ENCODE measurements at regions not wholly inside any gene's neighbourhood (a gene's known extent, or its start where the extent isn't known, plus 50 kb on each side); places are given as distances from the start of the nearest gene placed in this dataset.

DNA sequence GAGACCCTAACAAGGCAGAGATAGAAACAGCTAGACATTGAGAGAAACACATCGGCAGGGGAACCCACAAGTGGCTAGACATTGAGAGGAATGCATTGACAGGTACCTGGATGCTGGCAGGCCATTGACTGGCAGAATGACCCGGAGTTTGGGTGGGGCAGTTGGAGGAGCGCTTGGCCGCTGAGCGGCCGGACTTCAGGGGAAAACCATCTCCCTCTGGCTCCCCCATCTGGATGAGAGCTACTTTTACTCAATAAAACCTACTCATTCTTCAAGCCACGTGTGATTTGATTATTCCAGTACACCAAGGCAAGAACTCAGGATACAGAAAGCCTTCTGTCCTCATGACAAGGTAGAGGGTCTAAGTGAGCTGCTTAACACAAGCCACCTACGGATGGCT, 473.4 kb downstream of the SLITRK5 start:
- no peak for DNase-seq (ENCODE audit: low read depth)
- no peak overlapping the region for H3K4me3 ChIP-seq (ENCODE audit: low read depth, low read length)
- TF ChIP-seq, protein P1, sequence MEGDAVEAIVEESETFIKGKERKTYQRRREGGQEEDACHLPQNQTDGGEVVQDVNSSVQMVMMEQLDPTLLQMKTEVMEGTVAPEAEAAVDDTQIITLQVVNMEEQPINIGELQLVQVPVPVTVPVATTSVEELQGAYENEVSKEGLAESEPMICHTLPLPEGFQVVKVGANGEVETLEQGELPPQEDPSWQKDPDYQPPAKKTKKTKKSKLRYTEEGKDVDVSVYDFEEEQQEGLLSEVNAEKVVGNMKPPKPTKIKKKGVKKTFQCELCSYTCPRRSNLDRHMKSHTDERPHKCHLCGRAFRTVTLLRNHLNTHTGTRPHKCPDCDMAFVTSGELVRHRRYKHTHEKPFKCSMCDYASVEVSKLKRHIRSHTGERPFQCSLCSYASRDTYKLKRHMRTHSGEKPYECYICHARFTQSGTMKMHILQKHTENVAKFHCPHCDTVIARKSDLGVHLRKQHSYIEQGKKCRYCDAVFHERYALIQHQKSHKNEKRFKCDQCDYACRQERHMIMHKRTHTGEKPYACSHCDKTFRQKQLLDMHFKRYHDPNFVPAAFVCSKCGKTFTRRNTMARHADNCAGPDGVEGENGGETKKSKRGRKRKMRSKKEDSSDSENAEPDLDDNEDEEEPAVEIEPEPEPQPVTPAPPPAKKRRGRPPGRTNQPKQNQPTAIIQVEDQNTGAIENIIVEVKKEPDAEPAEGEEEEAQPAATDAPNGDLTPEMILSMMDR (IDR thresholded peaks at IDR 0.05; ENCODE audit: insufficient read depth, low read length): no peak

DNA sequence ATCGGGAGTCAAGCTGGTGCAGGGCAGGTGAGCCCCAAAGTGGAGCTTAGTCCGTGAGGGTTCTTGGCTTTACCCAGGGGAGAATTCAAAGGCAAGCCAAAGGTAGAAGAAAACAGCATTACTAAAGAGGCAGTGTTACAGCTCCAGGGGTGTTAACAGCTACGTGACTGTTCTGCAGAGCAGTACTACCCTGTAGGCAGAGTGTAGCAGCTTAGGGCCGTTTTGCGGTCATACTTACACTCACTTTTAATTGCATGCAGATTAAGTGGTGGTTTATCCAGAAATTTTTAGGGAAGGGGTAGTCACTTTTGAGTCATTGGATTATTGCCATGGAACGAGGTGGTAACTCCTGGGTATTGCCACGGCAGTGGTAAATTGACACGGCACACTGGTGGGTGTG, 482.2 kb downstream of the SLITRK5 start:
- TF ChIP-seq, protein P1 (IDR thresholded peaks at IDR 0.05; ENCODE audit: insufficient read depth, low read length): no peak
- no peak for DNase-seq (ENCODE audit: low read depth)
- no peak overlapping the region for H3K4me3 ChIP-seq (ENCODE audit: low read depth, low read length)

DNA sequence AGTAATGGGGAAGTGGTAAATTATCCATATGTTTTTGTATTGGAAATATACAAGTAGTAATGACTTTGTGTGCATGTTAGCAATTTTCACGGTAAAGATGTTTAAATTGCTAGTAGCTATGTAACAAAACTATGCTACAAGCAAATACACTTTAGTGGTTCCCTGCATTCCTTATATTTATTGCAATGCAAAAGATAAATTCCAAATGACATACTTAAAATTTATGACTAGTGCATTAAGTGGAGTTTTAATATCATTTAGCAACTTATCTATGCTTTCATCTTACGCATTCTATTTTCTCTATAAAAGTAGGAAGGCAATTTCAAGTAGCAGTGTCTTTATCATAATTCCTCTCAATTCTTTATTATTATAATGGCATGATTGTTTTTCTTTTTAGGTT, 482.8 kb downstream of the SLITRK5 start:
- no peak overlapping the region for H3K4me3 ChIP-seq (ENCODE audit: low read depth, low read length)
- TF ChIP-seq, protein P1 (IDR thresholded peaks at IDR 0.05; ENCODE audit: insufficient read depth, low read length): no peak
- no peak for DNase-seq (ENCODE audit: low read depth)

DNA sequence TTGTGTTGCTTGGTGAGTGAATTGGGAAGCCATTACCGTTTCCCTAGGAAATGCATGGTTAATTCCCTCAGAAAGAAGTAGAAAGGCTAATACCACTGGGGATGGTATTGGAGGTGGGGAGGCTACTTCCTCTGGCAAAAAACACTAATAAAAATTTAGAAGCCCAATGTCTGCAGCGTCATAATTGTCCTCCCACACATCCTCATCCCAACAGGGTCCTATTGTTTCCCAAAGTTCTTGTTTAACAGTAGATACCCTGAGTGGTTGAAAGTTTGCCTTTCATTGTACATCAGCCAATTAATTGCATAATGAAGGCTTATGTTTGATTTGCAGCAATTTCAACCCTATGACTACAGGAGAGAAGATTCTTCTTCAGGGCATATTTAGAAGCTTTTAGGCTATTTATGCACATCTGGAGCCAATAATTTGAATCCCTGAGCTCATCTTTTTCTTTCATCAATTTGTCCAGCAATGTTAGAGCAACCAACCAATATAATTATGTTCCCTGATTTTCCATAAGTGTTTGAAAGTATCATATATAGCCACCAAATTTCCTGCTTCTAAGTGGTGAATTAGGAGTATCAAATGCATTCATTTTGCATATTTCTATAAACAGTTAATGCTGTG, 491.0 kb downstream of the SLITRK5 start:
- TF ChIP-seq, protein P1 (IDR thresholded peaks at IDR 0.05; ENCODE audit: insufficient read depth, low read length): no peak
- H3K4me3 ChIP-seq (ENCODE audit: low read depth, low read length): no peak overlapping the region
- DNase-seq (ENCODE audit: low read depth): no peak

DNA sequence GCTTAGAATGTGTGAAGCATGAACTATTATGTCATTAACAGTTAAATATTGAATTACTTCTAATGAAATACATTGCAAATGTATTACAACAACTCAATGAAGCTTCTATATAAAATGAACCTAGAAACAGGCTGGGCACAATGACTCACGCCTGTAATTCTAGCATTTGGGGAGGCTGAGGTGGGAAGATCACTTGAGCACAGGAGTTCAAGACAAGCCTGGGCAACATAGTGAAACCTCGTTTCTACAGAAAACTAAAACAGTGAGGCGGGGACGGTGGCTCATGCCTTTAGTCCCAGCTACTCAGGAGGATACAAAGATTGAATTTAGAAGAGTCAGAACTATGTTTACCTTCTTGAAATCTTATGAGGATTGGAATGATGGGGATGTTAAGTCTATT, 505.1 kb downstream of the SLITRK5 start:
- no peak for DNase-seq (ENCODE audit: low read depth)
- TF ChIP-seq, protein P1 (IDR thresholded peaks at IDR 0.05; ENCODE audit: insufficient read depth, low read length): no peak
- H3K4me3 ChIP-seq (ENCODE audit: low read depth, low read length): no peak overlapping the region

DNA sequence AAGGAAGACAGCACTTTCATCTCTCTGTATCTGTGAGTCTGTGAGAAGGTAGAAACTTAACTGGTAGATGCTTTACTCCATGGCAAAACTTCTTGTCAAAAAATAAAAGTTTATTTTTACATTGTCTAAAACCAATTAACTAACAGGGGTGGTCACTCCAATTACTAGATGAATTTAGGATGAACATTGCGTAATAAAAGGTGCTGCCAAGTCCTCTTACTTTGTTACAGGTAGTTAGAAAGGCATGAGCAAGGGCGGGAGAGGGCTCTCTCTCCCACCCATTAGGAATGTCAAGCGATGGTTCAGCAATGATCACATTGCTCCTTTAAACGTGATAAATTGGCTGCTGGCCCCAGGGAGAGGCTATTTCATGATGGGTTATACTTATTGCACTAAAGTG, 512.3 kb downstream of the SLITRK5 start:
- no peak overlapping the region for H3K4me3 ChIP-seq (ENCODE audit: low read depth, low read length)
- DNase-seq (ENCODE audit: low read depth): no peak
- TF ChIP-seq, protein P1 (IDR thresholded peaks at IDR 0.05; ENCODE audit: insufficient read depth, low read length): no peak

DNA sequence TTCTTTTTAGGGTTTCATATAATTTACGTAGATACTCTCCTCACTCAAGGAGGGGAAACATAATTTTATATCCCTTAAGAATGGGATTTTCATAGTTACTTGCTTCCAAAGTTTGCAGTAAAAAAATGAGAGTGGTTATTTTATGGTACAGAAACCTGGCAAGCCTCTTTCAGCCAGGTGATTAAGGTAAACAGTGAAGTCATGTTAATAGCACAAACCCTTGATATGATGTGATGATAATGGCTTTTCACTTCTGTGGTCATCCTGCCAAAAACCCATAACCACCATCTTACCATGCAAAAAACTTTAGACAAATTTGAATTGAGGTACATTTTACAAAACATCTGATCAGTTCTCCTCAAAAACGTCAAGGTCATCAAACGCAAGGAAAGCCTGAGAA, 517.8 kb downstream of the SLITRK5 start:
- TF ChIP-seq, protein P1 (IDR thresholded peaks at IDR 0.05; ENCODE audit: insufficient read depth, low read length): no peak
- no peak overlapping the region for H3K4me3 ChIP-seq (ENCODE audit: low read depth, low read length)
- DNase-seq (ENCODE audit: low read depth): no peak
